OCI-LY3 (cell line): ENCODE measurements at regions not wholly inside any gene's neighbourhood (a gene's known extent, or its start where the extent isn't known, plus 50 kb on each side); places are given as distances from the start of the nearest gene placed in this dataset.

Source experiments
- H2AFZ ChIP-seq: fragments of 200-600, 300-600 bp; shearing (Covaris generic); 2 replicates; pipeline ENCODE4 v1.6.0; 2014; ENCODE audit warnings: antibody characterized with exemption, low read depth, low read length
- H3K27ac ChIP-seq: fragments of 200-600, 300-600 bp; sonication (generic); 2 replicates; pipeline ENCODE4 v1.5.1; 2014; ENCODE audit warnings: mild to moderate bottlenecking, low read length, moderate library complexity, mixed read lengths
- H3K27me3 ChIP-seq: fragments of 200-600, 300-600 bp; sonication (generic); 2 replicates; pipeline ENCODE4 v1.6.1; 2014; ENCODE audit warnings: low read depth, low read length, mixed read lengths
- H3K36me3 ChIP-seq: fragments of 200-600, 300-600 bp; sonication (generic); replicated peaks from 2 replicates; pipeline ENCODE3; 2014; ENCODE audit warnings: low read depth, low read length, mixed read lengths
- H3K4me1 ChIP-seq: fragments of 300-600, 200-600 bp; sonication (generic); 2 replicates; pipeline ENCODE4 v1.6.1; 2014; ENCODE audit warnings: low read length, mixed read lengths
- H3K4me2 ChIP-seq: fragments of 200-600, 300-600 bp; sonication (generic); 2 replicates; pipeline ENCODE4 v1.6.1; 2014; ENCODE audit warnings: low read length, mixed read lengths
- H3K4me3 ChIP-seq: fragments of 300-600, 200-600 bp; sonication (generic); 2 replicates; pipeline ENCODE4 v1.5.1; 2014; ENCODE audit warnings: antibody characterized with exemption, mild to moderate bottlenecking, low read length, moderate library complexity
- H3K79me2 ChIP-seq: fragments of 300-600, 200-600 bp; shearing (Covaris generic); 2 replicates; pipeline ENCODE4 v1.6.1; 2014; ENCODE audit warnings: mild to moderate bottlenecking, low read length, mixed read lengths
- H3K9ac ChIP-seq: fragments of 300-600, 200-600 bp; shearing (Covaris generic); 2 replicates; pipeline ENCODE4 v1.6.0; 2014; ENCODE audit warnings: mild to moderate bottlenecking, low read length, moderate library complexity
- H3K9me3 ChIP-seq: fragments of 200-600, 300-600 bp; shearing (Covaris generic); 2 replicates; pipeline ENCODE4 v1.6.1; 2014; ENCODE audit warnings: low read length, mixed read lengths; ENCODE audit not compliant: insufficient read depth
- H4K20me1 ChIP-seq: fragments of 200-600, 300-600 bp; sonication (generic); 2 replicates; pipeline ENCODE4 v1.6.1; 2016; ENCODE audit warnings: low read length, mixed read lengths; ENCODE audit not compliant: insufficient read depth
- EZH2phosphoT487 ChIP-seq: fragments of 200-600 bp; shearing (Covaris generic); IDR thresholded peaks from 2 replicates; pipeline ENCODE4 v1.6.1; 2018; ENCODE audit warnings: antibody characterized with exemption, mixed run types, low read depth
- TF ChIP-seq, protein P1 (sequence below): fragments of 200-600, 300-600 bp; sonication (generic); IDR thresholded peaks from 2 replicates; pipeline ENCODE4 v1.5.1; 2014; ENCODE audit warnings: antibody characterized with exemption, low read length, low read depth

GRCh38 chr5:71899865-71900342, 180.8 kb downstream of the CARTPT start:
- H3K9me3 ChIP-seq, result no peaks in the 10 kb centered on the region
- no peaks in the 10 kb centered on the region for H3K27me3 ChIP-seq
- no peaks in the 10 kb centered on the region for H3K4me1 ChIP-seq
- H3K79me2 ChIP-seq, result no peaks in the 10 kb centered on the region
- no peak overlapping the region for H3K4me3 ChIP-seq
- no peak overlapping the region for H3K9ac ChIP-seq
- H3K27ac ChIP-seq, result no peak overlapping the region
- no peak overlapping the region for H3K4me2 ChIP-seq
- no peak overlapping the region for H2AFZ ChIP-seq
- H4K20me1 ChIP-seq, result no peaks in the 10 kb centered on the region
- TF ChIP-seq EZH2phosphoT487, result no peak
- H3K36me3 ChIP-seq, result no peaks in the 10 kb centered on the region

GRCh38 chr5:71903808-71904207, 184.7 kb downstream of the CARTPT start:
- no peaks in the 10 kb centered on the region for H3K79me2 ChIP-seq
- H3K9me3 ChIP-seq, result no peaks in the 10 kb centered on the region
- no peaks in the 10 kb centered on the region for H3K27me3 ChIP-seq
- no peak overlapping the region for H3K27ac ChIP-seq
- H3K4me2 ChIP-seq, result no peak overlapping the region
- no peak overlapping the region for H3K4me3 ChIP-seq
- H3K9ac ChIP-seq, result no peak overlapping the region
- no peaks in the 10 kb centered on the region for H3K36me3 ChIP-seq
- no peaks in the 10 kb centered on the region for H3K4me1 ChIP-seq
- no peaks in the 10 kb centered on the region for H4K20me1 ChIP-seq
- no peak overlapping the region for H2AFZ ChIP-seq
- TF ChIP-seq EZH2phosphoT487, result no peak
- TF ChIP-seq, protein P1, sequence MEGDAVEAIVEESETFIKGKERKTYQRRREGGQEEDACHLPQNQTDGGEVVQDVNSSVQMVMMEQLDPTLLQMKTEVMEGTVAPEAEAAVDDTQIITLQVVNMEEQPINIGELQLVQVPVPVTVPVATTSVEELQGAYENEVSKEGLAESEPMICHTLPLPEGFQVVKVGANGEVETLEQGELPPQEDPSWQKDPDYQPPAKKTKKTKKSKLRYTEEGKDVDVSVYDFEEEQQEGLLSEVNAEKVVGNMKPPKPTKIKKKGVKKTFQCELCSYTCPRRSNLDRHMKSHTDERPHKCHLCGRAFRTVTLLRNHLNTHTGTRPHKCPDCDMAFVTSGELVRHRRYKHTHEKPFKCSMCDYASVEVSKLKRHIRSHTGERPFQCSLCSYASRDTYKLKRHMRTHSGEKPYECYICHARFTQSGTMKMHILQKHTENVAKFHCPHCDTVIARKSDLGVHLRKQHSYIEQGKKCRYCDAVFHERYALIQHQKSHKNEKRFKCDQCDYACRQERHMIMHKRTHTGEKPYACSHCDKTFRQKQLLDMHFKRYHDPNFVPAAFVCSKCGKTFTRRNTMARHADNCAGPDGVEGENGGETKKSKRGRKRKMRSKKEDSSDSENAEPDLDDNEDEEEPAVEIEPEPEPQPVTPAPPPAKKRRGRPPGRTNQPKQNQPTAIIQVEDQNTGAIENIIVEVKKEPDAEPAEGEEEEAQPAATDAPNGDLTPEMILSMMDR, result no peak

DNA sequence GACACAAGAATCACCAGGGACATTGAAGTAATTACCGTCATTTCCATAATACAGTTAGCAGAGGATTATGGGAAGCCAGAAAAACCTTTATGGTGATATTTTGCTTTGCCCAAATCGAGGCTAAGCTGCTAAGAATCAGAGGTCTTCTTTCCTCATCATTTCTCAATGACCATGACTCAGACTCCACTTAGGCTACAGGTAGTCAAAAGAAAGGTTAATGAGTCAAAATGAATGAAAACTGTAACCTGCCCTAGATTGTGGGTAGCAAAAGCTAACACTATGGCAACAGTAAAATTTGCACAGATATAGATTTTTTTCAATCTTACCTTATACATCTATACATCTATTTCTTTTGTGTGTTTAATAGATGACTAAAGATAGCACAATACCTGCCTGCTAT, 185.8 kb downstream of the CARTPT start:
- H4K20me1 ChIP-seq, result no peaks in the 10 kb centered on the region
- TF ChIP-seq, protein P1, result no peak
- no peak for TF ChIP-seq EZH2phosphoT487
- H3K9ac ChIP-seq, result no peak overlapping the region
- no peak overlapping the region for H2AFZ ChIP-seq
- no peak overlapping the region for H3K4me2 ChIP-seq
- H3K79me2 ChIP-seq, result no peaks in the 10 kb centered on the region
- no peaks in the 10 kb centered on the region for H3K4me1 ChIP-seq
- H3K9me3 ChIP-seq, result no peaks in the 10 kb centered on the region
- H3K27me3 ChIP-seq, result no peaks in the 10 kb centered on the region
- no peaks in the 10 kb centered on the region for H3K36me3 ChIP-seq
- no peak overlapping the region for H3K27ac ChIP-seq
- H3K4me3 ChIP-seq, result no peak overlapping the region

DNA sequence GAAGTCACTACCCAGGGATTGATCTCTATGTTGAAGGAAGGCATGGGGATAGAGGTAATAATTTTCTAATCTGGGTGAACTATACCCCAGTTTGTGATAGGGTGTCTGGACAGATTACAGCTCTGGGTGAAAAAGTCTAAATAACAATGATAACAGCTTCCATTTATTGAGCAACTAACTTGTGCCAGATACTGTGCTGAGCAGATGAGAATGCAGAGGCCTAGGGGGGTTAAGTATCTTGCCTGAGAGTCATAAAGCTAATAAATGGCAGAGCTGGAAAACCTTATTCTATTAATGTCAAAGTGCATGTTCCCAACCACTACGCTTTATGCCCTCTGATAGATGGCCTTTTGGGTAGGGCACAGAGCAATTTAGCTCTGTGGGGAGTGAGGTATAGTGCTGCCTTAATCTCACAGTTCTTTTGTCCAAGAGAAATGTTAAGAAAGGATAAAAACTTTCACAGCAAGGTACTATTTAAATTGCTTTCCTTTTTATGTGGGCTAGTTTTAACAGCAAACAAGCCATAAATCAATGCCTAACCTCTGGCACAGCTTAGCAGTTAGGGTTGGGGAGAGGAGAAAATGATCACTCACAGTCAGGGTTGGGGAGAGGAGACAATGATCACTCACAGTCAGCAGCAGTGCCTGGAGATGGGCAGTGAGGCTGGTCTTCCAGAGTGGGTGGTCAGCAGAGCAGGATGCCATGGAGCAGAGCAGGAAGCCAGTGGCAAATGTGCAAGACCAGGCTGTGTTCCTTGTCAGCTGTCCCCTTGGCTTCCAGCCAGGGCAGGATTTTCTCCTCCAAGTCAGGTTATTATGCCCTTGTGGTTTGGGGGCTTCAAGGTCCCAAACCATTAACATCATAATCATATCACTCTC, 187.0 kb downstream of the CARTPT start:
- H2AFZ ChIP-seq, result no peak overlapping the region
- H3K27me3 ChIP-seq, result no peaks in the 10 kb centered on the region
- H3K79me2 ChIP-seq, result no peaks in the 10 kb centered on the region
- TF ChIP-seq EZH2phosphoT487, result no peak
- no peaks in the 10 kb centered on the region for H3K9me3 ChIP-seq
- H3K4me2 ChIP-seq, result no peak overlapping the region
- no peaks in the 10 kb centered on the region for H3K4me1 ChIP-seq
- no peak overlapping the region for H3K9ac ChIP-seq
- no peak overlapping the region for H3K27ac ChIP-seq
- H3K4me3 ChIP-seq, result no peak overlapping the region
- no peaks in the 10 kb centered on the region for H4K20me1 ChIP-seq
- H3K36me3 ChIP-seq, result no peaks in the 10 kb centered on the region

GRCh38 chr5:71907001-71907588, 188.0 kb downstream of the CARTPT start:
- H3K27me3 ChIP-seq, result no peaks in the 10 kb centered on the region
- no peak overlapping the region for H2AFZ ChIP-seq
- no peaks in the 10 kb centered on the region for H3K36me3 ChIP-seq
- no peak overlapping the region for H3K4me2 ChIP-seq
- TF ChIP-seq, protein P1, result no peak
- no peak for TF ChIP-seq EZH2phosphoT487
- H3K9ac ChIP-seq, result no peak overlapping the region
- H3K79me2 ChIP-seq, result no peaks in the 10 kb centered on the region
- H3K4me3 ChIP-seq, result no peak overlapping the region
- no peaks in the 10 kb centered on the region for H3K9me3 ChIP-seq
- no peaks in the 10 kb centered on the region for H3K4me1 ChIP-seq
- H4K20me1 ChIP-seq, result no peaks in the 10 kb centered on the region
- H3K27ac ChIP-seq, result no peak overlapping the region
